NCI-H69 (cell line): ENCODE measurements at regions not wholly inside any gene's neighbourhood (a gene's known extent, or its start where the extent isn't known, plus 50 kb on each side); places are given as distances from the start of the nearest gene placed in this dataset.

Experiments used
- DNase-seq: peaks from one replicate; lab custom pipeline; 2025; lab: John Stamatoyannopoulos, UW

- peak; percentile 13 for DNase-seq
These were observed 276.7 kb downstream of the CDH10 start for GRCh38 chr5:24368115-24368514.

GRCh38 chr5:24376210-24376609 is 268.6 kb downstream of the CDH10 start:
- DNase-seq, result peak; percentile 65

DNA sequence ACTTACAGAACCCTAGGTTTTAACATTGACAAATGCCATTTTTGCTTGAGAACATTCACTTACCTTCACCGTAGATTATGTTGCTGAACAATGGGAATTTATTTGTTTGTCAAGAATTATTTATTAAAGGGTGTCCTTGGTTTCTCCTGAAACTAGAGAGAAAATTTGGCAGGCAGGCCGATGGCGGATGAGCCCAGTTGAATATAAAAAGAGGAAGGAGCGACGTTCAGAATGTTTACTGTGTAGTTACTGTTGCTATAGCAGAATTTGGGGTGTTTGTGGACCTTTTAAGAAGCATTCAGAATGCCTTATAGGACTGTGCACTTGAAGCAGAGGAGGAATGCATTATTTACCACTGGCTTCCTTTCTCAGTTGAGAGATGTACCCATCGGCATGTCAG is 268.2 kb downstream of the CDH10 start:
- DNase-seq, result no peak

- peak; percentile 77 for DNase-seq
These were observed 262.8 kb downstream of the CDH10 start for GRCh38 chr5:24381861-24382489.

DNA sequence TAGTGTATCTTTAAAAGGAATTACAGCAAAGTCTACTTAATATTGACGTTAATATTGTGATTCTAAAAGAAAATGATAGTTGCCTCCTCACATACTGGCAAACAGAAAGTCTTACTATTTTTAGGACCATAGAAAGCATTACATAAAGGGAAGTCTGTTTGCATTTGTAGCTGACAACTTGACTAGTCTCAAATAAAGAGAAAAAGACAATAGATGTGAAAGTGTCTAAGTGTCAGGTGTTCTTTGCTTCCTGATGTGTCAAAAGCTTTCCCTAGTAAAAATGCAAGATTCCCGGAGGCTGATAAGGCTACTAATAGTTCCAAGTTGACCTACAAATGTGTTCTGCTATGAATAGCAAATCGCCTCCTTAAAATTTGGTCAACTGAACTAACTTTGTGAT is 259.7 kb downstream of the CDH10 start:
- DNase-seq, result no peak

DNA sequence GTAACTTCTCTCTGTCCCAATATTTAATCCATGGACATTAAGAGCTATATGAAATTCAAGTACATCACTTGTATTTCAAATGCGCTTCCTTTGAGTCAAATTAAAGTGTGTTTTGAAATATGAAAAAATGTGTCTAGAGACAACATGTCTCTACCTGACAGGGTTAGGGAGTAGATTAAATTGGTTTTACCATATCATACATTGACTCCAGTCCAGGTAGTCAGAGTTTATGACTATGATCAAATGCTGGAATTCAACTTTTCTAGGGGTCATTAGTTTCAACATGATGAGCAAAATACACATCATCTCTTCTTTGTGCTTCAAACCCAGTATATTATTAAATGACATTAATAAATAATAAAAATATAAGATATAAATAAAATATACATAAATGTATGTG is 259.2 kb downstream of the CDH10 start:
- no peak for DNase-seq

DNA sequence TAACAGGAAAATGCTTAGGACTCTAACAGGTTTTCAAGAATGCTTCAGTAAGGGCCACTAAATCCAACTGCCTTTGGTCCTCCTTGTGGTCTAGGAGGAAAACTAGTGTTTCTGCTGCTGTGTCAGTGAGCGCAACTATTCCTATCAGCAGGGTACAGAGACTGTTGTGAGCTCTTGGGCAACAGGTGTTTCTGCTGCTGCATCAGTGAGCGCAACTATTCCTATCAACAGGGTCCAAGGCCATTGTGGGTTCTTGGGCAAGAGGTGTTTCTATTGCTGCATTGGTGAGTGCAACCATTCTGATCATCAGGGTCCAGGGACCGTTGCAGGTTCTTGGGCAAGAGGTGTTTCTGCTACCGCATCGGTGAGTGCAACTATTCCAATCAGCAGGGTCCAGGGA is 256.3 kb downstream of the CDH10 start:
- no peak for DNase-seq

DNA sequence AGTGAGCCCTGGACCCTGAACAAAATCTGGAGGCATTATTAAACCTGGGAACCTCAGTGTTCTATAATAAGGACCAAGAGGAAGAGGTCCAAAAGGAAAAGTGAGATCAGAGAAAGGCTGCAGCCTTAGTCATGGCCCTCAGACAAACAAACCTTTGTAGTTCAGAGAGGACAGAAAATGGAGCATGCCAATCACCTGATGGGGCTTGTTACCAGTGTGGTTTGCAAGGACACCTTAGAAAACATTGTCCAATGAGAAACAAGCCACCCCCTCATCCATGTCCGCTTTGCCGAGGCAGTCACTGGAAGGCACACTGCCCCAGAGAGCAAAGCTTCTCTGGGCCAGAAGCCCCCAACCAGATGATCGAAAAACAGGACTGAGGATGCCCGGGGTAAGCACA is 254.8 kb downstream of the CDH10 start:
- no peak for DNase-seq

DNA sequence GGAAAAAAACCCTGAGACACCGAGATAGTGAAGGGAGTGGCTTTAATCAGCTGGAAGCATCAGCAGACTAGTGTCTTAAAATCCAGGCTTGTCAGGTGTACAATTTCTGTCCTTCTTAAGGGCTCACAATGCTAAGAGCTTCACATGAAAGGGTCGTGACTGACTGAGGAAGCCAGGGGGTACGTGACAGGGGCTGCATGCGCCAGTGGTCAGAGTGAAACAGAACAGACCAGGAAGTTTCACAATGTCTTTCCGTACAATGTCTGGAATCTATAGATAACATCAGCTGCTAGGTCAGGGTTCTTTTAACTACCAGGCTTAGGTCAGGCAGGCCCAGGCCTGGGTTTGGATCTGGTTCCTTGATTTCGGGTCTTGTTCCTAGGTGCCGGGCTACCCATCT is 253.0 kb downstream of the CDH10 start:
- DNase-seq, result no peak

DNA sequence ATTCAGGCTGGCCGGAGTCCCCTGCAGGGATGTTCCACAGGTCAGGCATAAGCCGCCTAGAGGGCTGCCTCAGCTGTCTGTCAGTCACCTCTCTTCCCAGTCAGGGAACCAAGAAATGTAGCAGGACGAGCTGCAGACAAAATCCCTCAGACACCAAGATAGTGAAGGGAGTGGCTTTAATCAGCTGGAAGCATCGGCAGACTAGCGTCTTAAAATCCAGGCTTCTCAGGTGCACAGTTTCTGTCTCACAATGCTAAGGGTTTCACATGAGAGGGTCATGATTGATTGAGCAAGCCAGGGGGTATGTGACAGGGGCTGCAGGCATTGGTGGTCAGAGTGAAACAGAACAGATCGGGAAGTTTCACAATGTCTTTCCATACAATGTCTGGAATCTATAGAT is 247.2 kb downstream of the CDH10 start:
- DNase-seq, result no peak

DNA sequence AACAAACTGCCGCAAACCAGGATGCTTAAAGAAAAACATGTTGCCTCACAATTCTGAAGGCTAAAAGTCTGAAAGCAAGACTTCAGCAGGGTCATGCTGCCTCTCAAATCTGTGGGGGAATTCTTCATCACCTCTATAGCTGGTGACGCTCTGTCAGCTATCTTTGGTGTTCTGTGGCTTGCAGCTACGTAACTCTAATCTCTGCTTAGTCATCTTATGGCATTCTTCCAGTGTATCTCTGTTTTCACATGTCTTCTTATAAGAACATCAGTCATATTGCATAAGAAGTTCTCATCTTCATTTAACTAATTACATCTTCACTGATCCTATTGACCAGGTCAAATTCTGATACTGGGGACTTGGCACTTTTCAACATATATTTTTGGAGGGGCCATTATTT is 243.0 kb downstream of the CDH10 start:
- no peak for DNase-seq

DNA sequence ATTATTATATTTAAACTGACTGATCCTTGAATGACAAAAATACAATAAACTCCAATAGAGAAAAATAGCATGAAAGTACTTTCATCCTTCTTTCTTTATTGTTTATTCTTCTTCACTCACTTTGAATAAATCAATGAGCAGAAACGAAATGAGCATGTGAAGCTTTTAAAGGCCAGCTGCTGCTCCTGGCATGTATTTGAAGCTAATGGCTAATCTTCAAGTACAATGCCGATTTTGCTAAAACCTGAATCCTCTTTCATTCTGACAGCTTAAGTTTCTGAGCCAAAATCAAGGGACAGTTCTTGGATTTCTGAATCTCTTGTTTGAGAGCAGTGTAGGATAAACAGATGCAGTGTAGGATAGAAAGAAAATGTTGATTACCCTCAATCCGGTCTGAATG is 237.3 kb downstream of the CDH10 start:
- DNase-seq, result no peak

DNA sequence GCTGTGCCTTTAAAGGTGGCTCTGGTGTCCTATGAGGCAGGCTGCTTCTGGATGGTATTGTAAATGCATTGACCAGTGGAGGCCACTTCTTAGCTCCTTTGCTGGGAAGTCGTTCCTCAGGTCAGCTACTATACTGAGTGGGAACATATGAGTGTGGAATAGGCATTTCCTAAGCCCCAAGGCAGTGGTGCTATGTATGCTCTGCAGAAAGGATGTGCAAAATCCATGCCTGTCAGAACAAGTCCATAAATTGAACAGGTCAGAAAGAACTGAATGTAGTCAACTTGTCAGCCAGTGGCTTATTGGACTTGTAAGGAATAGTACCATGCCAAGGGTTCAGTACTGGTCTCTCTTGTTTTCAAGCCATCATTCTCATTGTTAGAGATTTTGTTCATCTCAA is 216.4 kb downstream of the CDH10 start:
- no peak for DNase-seq

DNA sequence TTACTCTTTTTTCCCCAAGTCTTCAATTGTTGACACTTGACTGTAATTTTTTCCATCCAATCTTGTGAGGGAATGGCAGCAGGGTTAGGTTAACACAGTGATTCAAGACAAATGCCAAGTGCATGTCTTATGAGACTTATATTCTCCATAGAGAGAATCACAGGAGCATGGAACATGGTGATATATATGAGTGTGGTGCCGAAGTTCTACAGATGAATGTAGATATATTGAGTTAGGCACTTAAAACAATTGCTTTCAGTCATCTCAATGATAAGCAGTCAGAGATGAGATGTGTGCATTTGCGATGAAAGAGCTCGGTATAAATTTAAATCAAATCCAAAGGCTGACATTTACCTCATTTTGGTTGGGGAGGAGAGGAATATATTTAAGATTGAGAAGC is 211.2 kb downstream of the CDH10 start:
- no peak for DNase-seq
